Chondrocyte (in vitro differentiated cells): ENCODE measurements at regions not wholly inside any gene's neighbourhood (a gene's known extent, or its start where the extent isn't known, plus 50 kb on each side); places are given as distances from the start of the nearest gene placed in this dataset.

Experiments
- DNase-seq: peaks from one replicate; pipeline ENCODE4 v3.0.0; 2021; ENCODE audit warnings: mixed read lengths, low spot score
- H3K27ac Mint-ChIP-seq: one replicate; pipeline ENCODE4 v1.8.0; 2021; ENCODE audit warnings: mild to moderate bottlenecking, moderate library complexity, mixed read lengths; ENCODE audit not compliant: unreplicated experiment
- H3K27me3 Mint-ChIP-seq: 2 replicates; pipeline ENCODE4 v1.8.0; 2021; ENCODE audit warnings: low read depth, mixed read lengths
- H3K36me3 Mint-ChIP-seq: 2 replicates; pipeline ENCODE4 v1.8.0; 2021; ENCODE audit warnings: low read depth, mixed read lengths
- H3K4me1 Mint-ChIP-seq: 2 replicates; pipeline ENCODE4 v1.8.0; 2021; ENCODE audit warnings: low read depth, mild to moderate bottlenecking, mixed read lengths
- H3K4me3 Mint-ChIP-seq: one replicate; pipeline ENCODE4 v1.8.0; 2021; ENCODE audit warnings: mild to moderate bottlenecking, moderate library complexity, mixed read lengths; ENCODE audit not compliant: unreplicated experiment
- H3K9me3 Mint-ChIP-seq: 2 replicates; pipeline ENCODE4 v1.8.0; 2021; ENCODE audit warnings: low read depth, mixed read lengths
- CTCF ChIP-seq: fragments of 200-600 bp; sonication (generic); IDR thresholded peaks from 2 replicates; pipeline ENCODE4 v1.5.0; 2021; ENCODE audit warnings: antibody characterized with exemption, mild to moderate bottlenecking, moderate library complexity

GRCh38 chr4:122252584-122252983 is 100.5 kb downstream of the BLTP1 start:
- no peak overlapping the region for H3K27ac Mint-ChIP-seq
- DNase-seq = peak; percentile 81
- no peaks in the 10 kb centered on the region for H3K9me3 Mint-ChIP-seq
- TF ChIP-seq CTCF = no peak
- no peaks in the 10 kb centered on the region for H3K4me1 Mint-ChIP-seq
- peaks cover 40% of the 10 kb centered on the region for H3K36me3 Mint-ChIP-seq
- no peak overlapping the region for H3K4me3 Mint-ChIP-seq
- H3K27me3 Mint-ChIP-seq = no peaks in the 10 kb centered on the region

GRCh38 chr4:122259849-122260248 is 107.7 kb downstream of the BLTP1 start:
- H3K4me1 Mint-ChIP-seq = no peaks in the 10 kb centered on the region
- no peak overlapping the region for H3K4me3 Mint-ChIP-seq
- TF ChIP-seq CTCF = no peak
- H3K27ac Mint-ChIP-seq = no peak overlapping the region
- H3K27me3 Mint-ChIP-seq = no peaks in the 10 kb centered on the region
- no peaks in the 10 kb centered on the region for H3K9me3 Mint-ChIP-seq
- H3K36me3 Mint-ChIP-seq = peaks cover 38% of the 10 kb centered on the region
- no peak for DNase-seq

- Mint-ChIP-seq H3K27ac (no peak overlapping the region), H3K36me3 (peaks cover 22% of the 10 kb centered on the region), H3K4me3 (no peak overlapping the region), H3K27me3 (no peaks in the 10 kb centered on the region), H3K9me3 (no peaks in the 10 kb centered on the region), H3K4me1 (no peaks in the 10 kb centered on the region)
- TF ChIP-seq CTCF = no peak
- DNase-seq = no peak
These were observed 102.5 kb upstream of the ADAD1 start for GRCh38 chr4:122276359-122276758.

- H3K4me1 Mint-ChIP-seq = no peaks in the 10 kb centered on the region
- H3K9me3 Mint-ChIP-seq = no peaks in the 10 kb centered on the region
- DNase-seq = no peak
- H3K36me3 Mint-ChIP-seq = peaks cover 17% of the 10 kb centered on the region
- H3K27ac Mint-ChIP-seq = no peak overlapping the region
- no peak for TF ChIP-seq CTCF
- no peaks in the 10 kb centered on the region for H3K27me3 Mint-ChIP-seq
- no peak overlapping the region for H3K4me3 Mint-ChIP-seq
These were observed 99.8 kb upstream of the ADAD1 start for GRCh38 chr4:122278976-122279375.

GRCh38 chr4:122279670-122280069 is 99.1 kb upstream of the ADAD1 start:
- no peaks in the 10 kb centered on the region for H3K4me1 Mint-ChIP-seq
- no peak for DNase-seq
- TF ChIP-seq CTCF = no peak
- no peaks in the 10 kb centered on the region for H3K27me3 Mint-ChIP-seq
- peaks cover 18% of the 10 kb centered on the region for H3K36me3 Mint-ChIP-seq
- no peak overlapping the region for H3K4me3 Mint-ChIP-seq
- H3K27ac Mint-ChIP-seq = no peak overlapping the region
- no peaks in the 10 kb centered on the region for H3K9me3 Mint-ChIP-seq
